ENCODE measurements at regions not wholly inside any gene's neighbourhood (a gene's known extent, or its start where the extent isn't known, plus 50 kb on each side); places are given as distances from the start of the nearest gene placed in this dataset.
"Not testable (repeated sequence)": the region's sequence is repeated elsewhere in the genome, so short reads cannot be mapped to it uniquely, and the experiment has no call there.

- DNase-seq, result not testable (repeated sequence)
These were observed 311.2 kb upstream of the SOX4 start for GRCh38 chr6:21282360-21282759.

- DNase-seq, result no peak
These were observed 309.4 kb upstream of the SOX4 start for GRCh38 chr6:21284166-21284565.

GRCh38 chr6:21284706-21285105 is 308.8 kb upstream of the SOX4 start:
- no peak for DNase-seq

- peak; percentile 60 for DNase-seq
These were observed 299.4 kb upstream of the SOX4 start for GRCh38 chr6:21294144-21294543.

- DNase-seq, result no peak
These were observed 297.9 kb upstream of the SOX4 start for GRCh38 chr6:21295506-21296240.

- no peak for DNase-seq
These were observed 295.9 kb upstream of the SOX4 start for GRCh38 chr6:21297665-21298064.

GRCh38 chr6:21299216-21299615 is 294.3 kb upstream of the SOX4 start:
- DNase-seq, result no peak

- DNase-seq, result no peak
These were observed 293.1 kb upstream of the SOX4 start for GRCh38 chr6:21300439-21300838.

- DNase-seq, result peak; percentile 57
These were observed 287.6 kb upstream of the SOX4 start for GRCh38 chr6:21305893-21306332.

- DNase-seq, result no peak
These were observed 287.0 kb upstream of the SOX4 start for GRCh38 chr6:21306546-21306945.

GRCh38 chr6:21309807-21310221 is 283.7 kb upstream of the SOX4 start:
- DNase-seq, result no peak

- DNase-seq, result no peak
These were observed 282.9 kb upstream of the SOX4 start for GRCh38 chr6:21310568-21311140.

GRCh38 chr6:21312118-21312517 is 281.4 kb upstream of the SOX4 start:
- no peak for DNase-seq

GRCh38 chr6:21317642-21318041 is 275.9 kb upstream of the SOX4 start:
- DNase-seq, result no peak

- no peak for DNase-seq
These were observed 272.5 kb upstream of the SOX4 start for GRCh38 chr6:21321076-21321475.

- DNase-seq, result no peak
These were observed 272.0 kb upstream of the SOX4 start for GRCh38 chr6:21321531-21321930.

- peak; percentile 38 for DNase-seq
These were observed 270.0 kb upstream of the SOX4 start for GRCh38 chr6:21323577-21323976.

- DNase-seq, result peak; percentile 90
These were observed 268.2 kb upstream of the SOX4 start for GRCh38 chr6:21325201-21325856.

- no peak for DNase-seq
These were observed 266.0 kb upstream of the SOX4 start for GRCh38 chr6:21327326-21328112.

GRCh38 chr6:21331235-21331634 is 262.3 kb upstream of the SOX4 start:
- DNase-seq, result no peak

GRCh38 chr6:21332077-21332476 is 261.5 kb upstream of the SOX4 start:
- DNase-seq, result peak; percentile 30

GRCh38 chr6:21332660-21333059 is 260.9 kb upstream of the SOX4 start:
- DNase-seq, result no peak

GRCh38 chr6:21333715-21334114 is 259.8 kb upstream of the SOX4 start:
- DNase-seq, result no peak
